K562 (cell line): ENCODE measurements at regions not wholly inside any gene's neighbourhood (a gene's known extent, or its start where the extent isn't known, plus 50 kb on each side); places are given as distances from the start of the nearest gene placed in this dataset.

Experiments
- BMI1 ChIP-seq: fragments of 150-350 bp; IDR thresholded peaks from 2 replicates; pipeline ENCODE4 v1.6.1; 2014; ENCODE audit warnings: low read length
- E2F3 ChIP-seq: fragments of 250-450 bp; sonication (Bioruptor Pico); IDR thresholded peaks from 2 replicates; pipeline ENCODE4 v1.4.0; 2020; ENCODE audit warnings: mild to moderate bottlenecking
- EZH2 ChIP-seq: IDR thresholded peaks from 2 replicates; pipeline ENCODE4 v1.6.1; 2012; ENCODE audit warnings: low read depth, mild to moderate bottlenecking, inconsistent platforms, low read length, borderline replicate concordance
- GTF2F1 ChIP-seq: IDR thresholded peaks from 2 replicates; pipeline ENCODE4 v1.6.1; 2011; ENCODE audit warnings: low read depth, low read length, improper control_type of control experiment
- ILF3 ChIP-seq: fragments of 450-650 bp; IDR thresholded peaks from 2 replicates; pipeline ENCODE4 v1.6.1; 2018; ENCODE audit warnings: antibody characterized with exemption, mild to moderate bottlenecking, moderate library complexity, borderline replicate concordance
- MYC ChIP-seq, 2 experiments: fragments of 250-450 bp in 1 of 2; sonication (Bioruptor Pico) in 1 of 2; IDR thresholded peaks; 2 replicates each; pipeline versions ENCODE4 v1.5.1 to v1.6.1; 2012 to 2021; ENCODE audit warnings: low read depth in 2 of 2, borderline replicate concordance in 1 of 2, improper control_type of control experiment in 1 of 2, low read length in 1 of 2, mild to moderate bottlenecking in 1 of 2, moderate library complexity in 1 of 2
- RAD21 ChIP-seq, 2 experiments: fragments of 250-450 bp in 1 of 2; fragments of 450-650 bp in 1 of 2; sonication (Bioruptor Pico) in 1 of 2; formaldehyde crosslinking in 1 of 2; IDR thresholded peaks in 1 of 2; conservative IDR thresholded peaks in 1 of 2; 2 replicates each; pipeline versions ENCODE4 v1.4.0 to v1.8.0; 2020 to 2022; ENCODE audit warnings: mild to moderate bottlenecking in 2 of 2, moderate library complexity in 1 of 2
- TAF1 ChIP-seq: IDR thresholded peaks from 2 replicates; pipeline ENCODE4 v1.6.1; 2011; ENCODE audit warnings: mild to moderate bottlenecking, low read length, moderate library complexity; ENCODE audit not compliant: insufficient read depth, control insufficient read depth, severe bottlenecking; ENCODE audit errors: extremely low read depth
- TCF7 ChIP-seq: sonication (generic); IDR thresholded peaks from 2 replicates; pipeline ENCODE4 v1.6.1; 2016; ENCODE audit warnings: antibody characterized with exemption, borderline replicate concordance
- TEAD1 ChIP-seq, 2 experiments: fragments of 450-650 bp in 1 of 2; sonication (generic) in 1 of 2; formaldehyde crosslinking; IDR thresholded peaks; 2 replicates each; pipeline versions ENCODE4 v1.4.0 to v1.8.0; 2020 to 2022; ENCODE audit warnings: mild to moderate bottlenecking in 2 of 2, missing genetic modification reagents in 1 of 2
- ZNF165 ChIP-seq: fragments of 250-450 bp; sonication (Bioruptor Pico); IDR thresholded peaks from 2 replicates; pipeline ENCODE4 v1.4.0; 2020; ENCODE audit warnings: borderline replicate concordance
- ZZZ3 ChIP-seq: fragments of 450-650 bp; IDR thresholded peaks from 2 replicates; pipeline ENCODE4 v1.6.1; 2016; ENCODE audit warnings: antibody characterized with exemption, mild to moderate bottlenecking, moderate library complexity
- TF ChIP-seq, protein P1 (sequence below): sonication (generic); formaldehyde crosslinking; IDR thresholded peaks from 2 replicates; pipeline ENCODE4 v1.8.1; 2023; ENCODE audit warnings: missing genetic modification reagents, mild to moderate bottlenecking, borderline replicate concordance
- TF ChIP-seq, protein P2 (sequence below): fragments of 250-450 bp; sonication (Bioruptor Pico); IDR thresholded peaks from 2 replicates; pipeline ENCODE4 v1.8.0; 2021; ENCODE audit warnings: borderline replicate concordance, mild to moderate bottlenecking, moderate library complexity; ENCODE audit not compliant: poor library complexity, severe bottlenecking
- TF ChIP-seq, protein P3 (sequence below): sonication (generic); formaldehyde crosslinking; IDR thresholded peaks from 2 replicates; pipeline ENCODE4 v1.8.0; 2023; ENCODE audit warnings: missing genetic modification reagents, mild to moderate bottlenecking, borderline replicate concordance

DNA sequence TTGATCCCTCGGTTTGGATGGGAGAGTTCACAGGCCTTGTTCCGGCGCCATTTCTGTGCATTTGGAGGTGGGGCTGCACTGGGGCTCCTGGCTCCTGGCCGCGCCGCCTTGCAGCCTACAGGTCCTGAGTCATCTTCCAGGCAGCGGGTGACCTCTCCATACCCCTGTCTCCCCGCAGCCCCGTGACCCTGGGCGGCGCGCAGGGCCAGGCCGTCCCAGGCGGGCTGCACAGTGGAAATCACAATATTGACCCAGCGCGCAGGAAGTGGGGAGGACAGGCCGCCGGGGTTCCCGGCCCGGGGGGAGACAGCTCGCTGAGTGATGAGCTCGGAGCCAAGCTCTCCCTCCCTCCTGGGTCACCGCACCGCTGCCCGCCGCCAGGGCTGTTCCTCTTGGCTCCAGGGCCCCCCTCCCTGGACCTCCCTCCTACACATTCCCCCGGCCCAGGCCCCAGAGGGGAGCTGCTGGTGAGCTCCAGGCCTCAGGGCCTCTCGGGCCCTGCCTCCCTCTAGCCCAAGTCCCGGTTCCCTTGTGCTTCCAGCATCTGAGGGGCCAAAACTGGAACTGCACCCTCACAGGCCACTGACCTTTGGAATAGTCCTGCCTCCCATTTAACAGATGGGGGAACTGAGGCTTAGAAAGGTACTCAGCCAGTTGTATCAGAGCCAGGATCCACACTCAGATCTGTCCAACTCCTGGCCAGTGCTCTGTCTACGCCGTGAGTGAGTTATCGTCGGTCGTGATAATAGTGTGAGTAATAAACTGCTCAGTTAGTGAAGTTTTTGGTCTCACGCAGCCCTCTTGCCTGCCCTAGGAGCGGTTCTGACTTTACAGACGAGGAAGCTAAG is 142.9 kb upstream of the WNT4 start (continued):
- TF ChIP-seq TAF1 (no peak), TEAD1 (CRISPR knock-in tag; IDR thresholded peaks at IDR 0.05) (peak in 1 of 2 experiments; percentile 53; a peak in 2 of 4 replicates), ZZZ3 (no peak), TCF7 (no peak), E2F3 (CRISPR knock-in tag) (no peak), ZNF165 (CRISPR knock-in tag) (no peak), EZH2 (no peak), GTF2F1 (no peak), ILF3 (no peak), BMI1 (no peak), RAD21 (CRISPR knock-in tag; conservative IDR thresholded peaks at IDR 0.05 in 1 of 2, IDR thresholded peaks at IDR 0.05 in 1 of 2) (no peak), MYC (IDR thresholded peaks at IDR 0.05; ENCODE audit: low read depth, low read length) (no peak), MYC (CRISPR knock-in tag; IDR thresholded peaks at IDR 0.05; ENCODE audit: borderline replicate concordance, low read depth) (no peak)
- TF ChIP-seq, protein P1, sequence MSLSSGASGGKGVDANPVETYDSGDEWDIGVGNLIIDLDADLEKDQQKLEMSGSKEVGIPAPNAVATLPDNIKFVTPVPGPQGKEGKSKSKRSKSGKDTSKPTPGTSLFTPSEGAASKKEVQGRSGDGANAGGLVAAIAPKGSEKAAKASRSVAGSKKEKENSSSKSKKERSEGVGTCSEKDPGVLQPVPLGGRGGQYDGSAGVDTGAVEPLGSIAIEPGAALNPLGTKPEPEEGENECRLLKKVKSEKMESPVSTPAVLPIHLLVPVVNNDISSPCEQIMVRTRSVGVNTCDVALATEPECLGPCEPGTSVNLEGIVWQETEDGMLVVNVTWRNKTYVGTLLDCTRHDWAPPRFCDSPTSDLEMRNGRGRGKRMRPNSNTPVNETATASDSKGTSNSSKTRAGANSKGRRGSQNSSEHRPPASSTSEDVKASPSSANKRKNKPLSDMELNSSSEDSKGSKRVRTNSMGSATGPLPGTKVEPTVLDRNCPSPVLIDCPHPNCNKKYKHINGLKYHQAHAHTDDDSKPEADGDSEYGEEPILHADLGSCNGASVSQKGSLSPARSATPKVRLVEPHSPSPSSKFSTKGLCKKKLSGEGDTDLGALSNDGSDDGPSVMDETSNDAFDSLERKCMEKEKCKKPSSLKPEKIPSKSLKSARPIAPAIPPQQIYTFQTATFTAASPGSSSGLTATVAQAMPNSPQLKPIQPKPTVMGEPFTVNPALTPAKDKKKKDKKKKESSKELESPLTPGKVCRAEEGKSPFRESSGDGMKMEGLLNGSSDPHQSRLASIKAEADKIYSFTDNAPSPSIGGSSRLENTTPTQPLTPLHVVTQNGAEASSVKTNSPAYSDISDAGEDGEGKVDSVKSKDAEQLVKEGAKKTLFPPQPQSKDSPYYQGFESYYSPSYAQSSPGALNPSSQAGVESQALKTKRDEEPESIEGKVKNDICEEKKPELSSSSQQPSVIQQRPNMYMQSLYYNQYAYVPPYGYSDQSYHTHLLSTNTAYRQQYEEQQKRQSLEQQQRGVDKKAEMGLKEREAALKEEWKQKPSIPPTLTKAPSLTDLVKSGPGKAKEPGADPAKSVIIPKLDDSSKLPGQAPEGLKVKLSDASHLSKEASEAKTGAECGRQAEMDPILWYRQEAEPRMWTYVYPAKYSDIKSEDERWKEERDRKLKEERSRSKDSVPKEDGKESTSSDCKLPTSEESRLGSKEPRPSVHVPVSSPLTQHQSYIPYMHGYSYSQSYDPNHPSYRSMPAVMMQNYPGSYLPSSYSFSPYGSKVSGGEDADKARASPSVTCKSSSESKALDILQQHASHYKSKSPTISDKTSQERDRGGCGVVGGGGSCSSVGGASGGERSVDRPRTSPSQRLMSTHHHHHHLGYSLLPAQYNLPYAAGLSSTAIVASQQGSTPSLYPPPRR (CRISPR knock-in tag), result no peak
- TF ChIP-seq, protein P2, sequence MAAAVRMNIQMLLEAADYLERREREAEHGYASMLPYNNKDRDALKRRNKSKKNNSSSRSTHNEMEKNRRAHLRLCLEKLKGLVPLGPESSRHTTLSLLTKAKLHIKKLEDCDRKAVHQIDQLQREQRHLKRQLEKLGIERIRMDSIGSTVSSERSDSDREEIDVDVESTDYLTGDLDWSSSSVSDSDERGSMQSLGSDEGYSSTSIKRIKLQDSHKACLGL (CRISPR knock-in tag), result no peak
- TF ChIP-seq, protein P3, sequence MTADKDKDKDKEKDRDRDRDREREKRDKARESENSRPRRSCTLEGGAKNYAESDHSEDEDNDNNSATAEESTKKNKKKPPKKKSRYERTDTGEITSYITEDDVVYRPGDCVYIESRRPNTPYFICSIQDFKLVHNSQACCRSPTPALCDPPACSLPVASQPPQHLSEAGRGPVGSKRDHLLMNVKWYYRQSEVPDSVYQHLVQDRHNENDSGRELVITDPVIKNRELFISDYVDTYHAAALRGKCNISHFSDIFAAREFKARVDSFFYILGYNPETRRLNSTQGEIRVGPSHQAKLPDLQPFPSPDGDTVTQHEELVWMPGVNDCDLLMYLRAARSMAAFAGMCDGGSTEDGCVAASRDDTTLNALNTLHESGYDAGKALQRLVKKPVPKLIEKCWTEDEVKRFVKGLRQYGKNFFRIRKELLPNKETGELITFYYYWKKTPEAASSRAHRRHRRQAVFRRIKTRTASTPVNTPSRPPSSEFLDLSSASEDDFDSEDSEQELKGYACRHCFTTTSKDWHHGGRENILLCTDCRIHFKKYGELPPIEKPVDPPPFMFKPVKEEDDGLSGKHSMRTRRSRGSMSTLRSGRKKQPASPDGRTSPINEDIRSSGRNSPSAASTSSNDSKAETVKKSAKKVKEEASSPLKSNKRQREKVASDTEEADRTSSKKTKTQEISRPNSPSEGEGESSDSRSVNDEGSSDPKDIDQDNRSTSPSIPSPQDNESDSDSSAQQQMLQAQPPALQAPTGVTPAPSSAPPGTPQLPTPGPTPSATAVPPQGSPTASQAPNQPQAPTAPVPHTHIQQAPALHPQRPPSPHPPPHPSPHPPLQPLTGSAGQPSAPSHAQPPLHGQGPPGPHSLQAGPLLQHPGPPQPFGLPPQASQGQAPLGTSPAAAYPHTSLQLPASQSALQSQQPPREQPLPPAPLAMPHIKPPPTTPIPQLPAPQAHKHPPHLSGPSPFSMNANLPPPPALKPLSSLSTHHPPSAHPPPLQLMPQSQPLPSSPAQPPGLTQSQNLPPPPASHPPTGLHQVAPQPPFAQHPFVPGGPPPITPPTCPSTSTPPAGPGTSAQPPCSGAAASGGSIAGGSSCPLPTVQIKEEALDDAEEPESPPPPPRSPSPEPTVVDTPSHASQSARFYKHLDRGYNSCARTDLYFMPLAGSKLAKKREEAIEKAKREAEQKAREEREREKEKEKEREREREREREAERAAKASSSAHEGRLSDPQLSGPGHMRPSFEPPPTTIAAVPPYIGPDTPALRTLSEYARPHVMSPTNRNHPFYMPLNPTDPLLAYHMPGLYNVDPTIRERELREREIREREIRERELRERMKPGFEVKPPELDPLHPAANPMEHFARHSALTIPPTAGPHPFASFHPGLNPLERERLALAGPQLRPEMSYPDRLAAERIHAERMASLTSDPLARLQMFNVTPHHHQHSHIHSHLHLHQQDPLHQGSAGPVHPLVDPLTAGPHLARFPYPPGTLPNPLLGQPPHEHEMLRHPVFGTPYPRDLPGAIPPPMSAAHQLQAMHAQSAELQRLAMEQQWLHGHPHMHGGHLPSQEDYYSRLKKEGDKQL (CRISPR knock-in tag), result no peak
